IPS-11a (cell line): ENCODE measurements at regions not wholly inside any gene's neighbourhood (a gene's known extent, or its start where the extent isn't known, plus 50 kb on each side); places are given as distances from the start of the nearest gene placed in this dataset.

Experiments used
- H3K4me3 ChIP-seq: one replicate; pipeline ENCODE4 v1.5.1; 2013; ENCODE audit warnings: low read depth, low read length, control low read depth

- no peak overlapping the region for H3K4me3 ChIP-seq
These were observed 156.4 kb upstream of the FOXF1 start for GRCh38 chr16:86353948-86354347.

GRCh38 chr16:86354641-86355513 lies 155.4 kb upstream of the FOXF1 start:
- no peak overlapping the region for H3K4me3 ChIP-seq

GRCh38 chr16:86355531-86355930 lies 154.8 kb upstream of the FOXF1 start:
- no peak overlapping the region for H3K4me3 ChIP-seq

GRCh38 chr16:86355951-86356350 lies 154.4 kb upstream of the FOXF1 start:
- H3K4me3 ChIP-seq = no peak overlapping the region

- H3K4me3 ChIP-seq = no peak overlapping the region
These were observed 153.5 kb upstream of the FOXF1 start for GRCh38 chr16:86356804-86357203.

- no peak overlapping the region for H3K4me3 ChIP-seq
These were observed 153.0 kb upstream of the FOXF1 start for GRCh38 chr16:86357303-86357702.

- no peak overlapping the region for H3K4me3 ChIP-seq
These were observed 152.4 kb upstream of the FOXF1 start for GRCh38 chr16:86357950-86358349.

- H3K4me3 ChIP-seq = no peak overlapping the region
These were observed 150.8 kb upstream of the FOXF1 start for GRCh38 chr16:86359571-86359970.

- no peak overlapping the region for H3K4me3 ChIP-seq
These were observed 148.0 kb upstream of the FOXF1 start for GRCh38 chr16:86362155-86362849.

- H3K4me3 ChIP-seq = no peak overlapping the region
These were observed 147.3 kb upstream of the FOXF1 start for GRCh38 chr16:86363057-86363490.

GRCh38 chr16:86363836-86364618 lies 146.3 kb upstream of the FOXF1 start:
- no peak overlapping the region for H3K4me3 ChIP-seq

GRCh38 chr16:86364653-86365380 lies 145.5 kb upstream of the FOXF1 start:
- H3K4me3 ChIP-seq = no peak overlapping the region

GRCh38 chr16:86365513-86366273 lies 144.6 kb upstream of the FOXF1 start:
- H3K4me3 ChIP-seq = no peak overlapping the region

GRCh38 chr16:86366481-86366880 lies 143.8 kb upstream of the FOXF1 start:
- no peak overlapping the region for H3K4me3 ChIP-seq

- no peak overlapping the region for H3K4me3 ChIP-seq
These were observed 142.8 kb upstream of the FOXF1 start for GRCh38 chr16:86367291-86368072.

- H3K4me3 ChIP-seq = no peak overlapping the region
These were observed 142.1 kb upstream of the FOXF1 start for GRCh38 chr16:86368261-86368660.

GRCh38 chr16:86370062-86370461 lies 140.3 kb upstream of the FOXF1 start:
- H3K4me3 ChIP-seq = no peak overlapping the region

GRCh38 chr16:86371083-86371803 lies 139.1 kb upstream of the FOXF1 start:
- no peak overlapping the region for H3K4me3 ChIP-seq

- H3K4me3 ChIP-seq = no peak overlapping the region
These were observed 138.1 kb upstream of the FOXF1 start for GRCh38 chr16:86372193-86372592.
